ENCODE measurements at regions not wholly inside any gene's neighbourhood (a gene's known extent, or its start where the extent isn't known, plus 50 kb on each side); places are given as distances from the start of the nearest gene placed in this dataset.

GRCh38 chr4:140208921-140209320 lies 54.9 kb upstream of the MAML3 start:
- DNase-seq, result no peak
